GM12875 (cell line): ENCODE measurements at regions not wholly inside any gene's neighbourhood (a gene's known extent, or its start where the extent isn't known, plus 50 kb on each side); places are given as distances from the start of the nearest gene placed in this dataset.
"Not testable (repeated sequence)": the region's sequence is repeated elsewhere in the genome, so short reads cannot be mapped to it uniquely, and the experiment has no call there.

Experiments
- H3K4me3 ChIP-seq: one replicate; pipeline ENCODE4 v1.5.1; 2011; ENCODE audit warnings: low read depth, low read length, control low read depth
- TF ChIP-seq, protein P1 (sequence below): IDR thresholded peaks from 2 replicates; pipeline ENCODE4 v1.5.1; 2011; ENCODE audit warnings: low read depth, mild to moderate bottlenecking, control low read depth, inconsistent platforms, low read length, moderate library complexity, borderline replicate concordance; ENCODE audit not compliant: insufficient read depth

DNA sequence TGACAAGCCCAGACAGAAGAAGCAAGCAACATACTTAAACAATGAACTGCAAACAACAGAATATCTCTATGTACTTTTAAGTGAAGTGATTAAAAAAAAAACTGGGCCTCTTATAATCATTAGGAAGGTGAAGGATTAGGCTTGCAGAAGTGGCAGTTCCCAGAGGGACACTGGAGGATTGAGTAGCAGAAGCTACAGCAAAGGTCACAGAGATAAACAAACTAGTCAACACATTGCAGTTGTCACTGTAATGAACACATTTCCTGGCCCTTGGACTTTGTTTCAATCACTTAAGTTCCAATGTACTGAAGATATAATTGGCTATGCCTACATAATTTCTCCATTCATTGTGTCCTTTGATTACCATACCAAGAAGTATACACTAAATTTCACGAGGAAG lies 1498.8 kb downstream of the SLITRK5 start:
- TF ChIP-seq, protein P1, sequence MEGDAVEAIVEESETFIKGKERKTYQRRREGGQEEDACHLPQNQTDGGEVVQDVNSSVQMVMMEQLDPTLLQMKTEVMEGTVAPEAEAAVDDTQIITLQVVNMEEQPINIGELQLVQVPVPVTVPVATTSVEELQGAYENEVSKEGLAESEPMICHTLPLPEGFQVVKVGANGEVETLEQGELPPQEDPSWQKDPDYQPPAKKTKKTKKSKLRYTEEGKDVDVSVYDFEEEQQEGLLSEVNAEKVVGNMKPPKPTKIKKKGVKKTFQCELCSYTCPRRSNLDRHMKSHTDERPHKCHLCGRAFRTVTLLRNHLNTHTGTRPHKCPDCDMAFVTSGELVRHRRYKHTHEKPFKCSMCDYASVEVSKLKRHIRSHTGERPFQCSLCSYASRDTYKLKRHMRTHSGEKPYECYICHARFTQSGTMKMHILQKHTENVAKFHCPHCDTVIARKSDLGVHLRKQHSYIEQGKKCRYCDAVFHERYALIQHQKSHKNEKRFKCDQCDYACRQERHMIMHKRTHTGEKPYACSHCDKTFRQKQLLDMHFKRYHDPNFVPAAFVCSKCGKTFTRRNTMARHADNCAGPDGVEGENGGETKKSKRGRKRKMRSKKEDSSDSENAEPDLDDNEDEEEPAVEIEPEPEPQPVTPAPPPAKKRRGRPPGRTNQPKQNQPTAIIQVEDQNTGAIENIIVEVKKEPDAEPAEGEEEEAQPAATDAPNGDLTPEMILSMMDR = no peak
- H3K4me3 ChIP-seq = no peak overlapping the region

DNA sequence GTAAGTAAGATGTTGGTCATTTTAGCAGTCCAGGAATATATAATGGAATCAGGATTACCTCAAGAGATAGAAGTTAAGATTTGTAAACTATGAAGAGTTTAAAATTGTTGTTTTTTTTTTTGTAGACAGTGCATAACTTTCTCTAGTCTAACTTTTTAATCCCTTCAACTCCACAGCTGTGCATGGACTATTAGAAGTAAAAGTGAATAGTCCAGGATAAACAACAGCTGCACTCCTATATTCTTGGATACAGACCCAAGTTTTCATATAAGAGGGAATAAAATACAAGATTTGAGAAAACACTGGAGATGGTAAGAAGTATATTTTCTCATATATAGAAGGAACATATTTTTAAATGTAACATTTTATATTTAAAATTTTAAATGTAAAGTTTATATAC lies 1509.9 kb downstream of the SLITRK5 start:
- H3K4me3 ChIP-seq = no peak overlapping the region
- TF ChIP-seq, protein P1 = no peak

DNA sequence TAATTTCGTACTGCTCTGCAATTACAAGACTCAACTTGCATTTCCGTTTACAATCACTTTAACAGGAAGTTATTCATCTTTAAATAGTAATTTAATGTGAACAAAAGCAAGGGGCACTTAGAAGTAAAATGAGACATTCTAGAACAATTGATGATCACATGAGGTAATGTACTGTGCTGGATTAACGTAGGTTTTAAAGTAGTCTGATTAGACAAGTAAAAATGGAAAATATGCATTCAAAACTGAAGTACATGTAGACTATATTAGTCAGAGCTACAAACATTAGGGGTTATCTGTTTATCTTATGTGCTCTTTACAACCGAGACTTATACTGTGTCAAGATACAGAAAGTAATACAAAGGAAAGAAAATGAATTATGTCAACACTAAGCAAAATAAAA lies 1528.0 kb downstream of the SLITRK5 start:
- TF ChIP-seq, protein P1 = no peak
- no peak overlapping the region for H3K4me3 ChIP-seq

DNA sequence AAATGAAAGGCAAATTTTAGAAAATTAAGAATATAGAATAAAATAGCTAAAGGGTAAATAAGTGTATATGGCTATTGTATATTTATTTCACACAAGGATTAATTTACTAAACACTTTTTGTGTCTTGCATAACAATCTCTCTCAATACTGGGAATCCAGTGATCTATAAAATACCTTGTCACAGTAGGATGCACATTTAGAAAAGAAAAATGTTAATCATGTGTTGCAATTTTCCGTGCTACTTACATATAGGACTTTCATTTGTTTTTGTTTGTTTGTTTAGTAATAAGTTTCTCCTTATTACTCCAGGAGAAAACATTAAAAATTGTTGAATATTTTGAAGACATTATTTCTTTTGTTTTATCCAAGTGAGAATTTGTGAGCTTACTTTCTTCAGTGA lies 1533.3 kb downstream of the SLITRK5 start:
- TF ChIP-seq, protein P1 = no peak
- H3K4me3 ChIP-seq = no peak overlapping the region

DNA sequence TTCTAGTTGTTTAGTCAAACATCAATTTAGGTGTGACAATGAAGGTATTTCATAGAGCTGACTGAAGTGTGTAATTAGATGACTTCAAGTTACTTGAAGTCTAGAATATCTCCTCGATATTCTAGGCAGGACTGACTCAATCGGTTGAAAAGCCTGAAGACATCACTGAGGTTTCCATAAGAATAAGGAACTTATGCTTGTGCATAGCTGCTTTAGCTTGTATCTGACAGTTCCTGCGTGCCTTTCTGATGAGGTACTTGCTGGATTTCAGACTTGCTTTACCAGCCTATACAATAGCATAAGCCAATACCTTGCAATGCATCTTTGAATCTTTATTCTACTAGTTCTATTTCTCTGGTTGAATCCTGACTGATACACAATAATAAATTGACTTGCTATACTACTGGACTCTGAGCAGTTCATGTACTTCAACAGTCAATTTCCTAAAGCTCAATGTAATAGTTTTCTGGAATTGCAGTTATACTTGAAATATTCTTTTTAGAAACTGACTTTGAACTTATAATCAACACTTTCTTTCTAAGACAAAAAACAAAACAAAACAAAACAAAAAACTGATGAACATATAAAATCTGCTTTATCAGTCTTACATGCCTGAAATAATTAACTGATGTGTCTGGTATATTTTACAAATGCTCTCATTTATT lies 1534.8 kb downstream of the SLITRK5 start:
- H3K4me3 ChIP-seq = no peak overlapping the region
- TF ChIP-seq, protein P1 = no peak

DNA sequence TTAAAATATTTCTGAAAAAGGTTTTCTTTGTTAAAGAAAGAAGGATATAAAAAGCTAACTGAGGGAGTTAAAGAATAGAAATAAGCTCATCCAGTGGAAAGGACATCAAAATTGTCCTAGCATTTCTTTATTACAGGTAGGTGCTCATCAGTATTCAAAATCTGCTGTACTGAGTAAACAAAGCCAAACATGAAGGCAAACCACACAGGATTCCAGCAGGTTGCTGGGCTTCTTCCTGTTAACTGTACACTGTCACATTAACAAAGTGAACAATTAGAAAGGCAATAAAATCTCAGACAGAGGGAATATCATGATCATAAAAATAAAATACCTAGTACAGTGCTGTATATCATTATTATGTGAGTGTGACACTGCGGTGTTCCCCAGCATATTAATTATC lies 1541.0 kb downstream of the SLITRK5 start:
- TF ChIP-seq, protein P1 = no peak
- H3K4me3 ChIP-seq = no peak overlapping the region

DNA sequence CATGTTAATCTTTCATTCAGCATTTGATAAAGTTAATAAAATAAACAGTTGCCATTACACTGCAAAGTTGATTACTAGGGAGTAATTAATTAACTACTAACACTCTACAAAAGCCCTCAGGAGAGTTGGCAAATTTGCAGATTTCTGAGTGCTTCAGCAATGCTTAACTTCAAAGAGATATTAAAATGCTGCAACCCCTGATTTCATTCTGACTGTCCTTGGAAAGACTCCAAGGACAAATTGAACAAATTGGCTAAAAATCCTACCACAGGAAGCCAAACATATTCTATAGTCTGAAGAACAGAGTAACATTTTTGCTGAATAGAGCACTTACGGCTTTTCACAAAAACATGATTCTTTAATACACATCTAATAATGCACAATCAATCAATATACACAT lies 1543.0 kb downstream of the SLITRK5 start:
- TF ChIP-seq, protein P1 = no peak
- no peak overlapping the region for H3K4me3 ChIP-seq

DNA sequence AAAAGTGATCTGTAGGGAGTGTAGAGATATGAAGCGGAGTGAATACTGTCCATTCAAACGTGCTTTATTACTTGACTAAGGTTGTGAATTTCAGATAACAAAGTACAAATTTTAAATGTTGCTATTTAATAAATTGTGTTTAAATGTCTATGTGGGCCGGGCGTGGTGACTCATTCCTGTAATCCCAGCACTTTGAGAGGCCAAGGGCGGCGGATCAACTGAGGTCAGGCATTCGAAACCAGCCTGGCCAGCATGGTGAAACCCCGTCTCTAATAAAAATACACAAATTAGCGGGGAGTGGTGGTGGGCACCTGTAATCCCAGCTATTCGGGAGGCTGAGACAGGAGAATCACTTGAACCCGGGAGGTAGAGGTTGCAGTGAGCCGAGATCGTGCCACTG lies 1544.1 kb downstream of the SLITRK5 start:
- H3K4me3 ChIP-seq = not testable (repeated sequence)
